Epithelial cell of esophagus (primary cell): ENCODE measurements at regions not wholly inside any gene's neighbourhood (a gene's known extent, or its start where the extent isn't known, plus 50 kb on each side); places are given as distances from the start of the nearest gene placed in this dataset.

Experiments
- DNase-seq: peaks from one replicate; pipeline ENCODE4 v3.0.0; 2010; ENCODE audit warnings: low read depth
- H3K4me3 ChIP-seq: 2 replicates; pipeline ENCODE4 v1.5.1; 2011; ENCODE audit warnings: mild to moderate bottlenecking, low read length, control low read depth
- TF ChIP-seq, protein P1 (sequence below): IDR thresholded peaks from 2 replicates; pipeline ENCODE4 v1.5.1; 2011; ENCODE audit warnings: low read depth, mild to moderate bottlenecking, low read length, control low read depth, inconsistent platforms; ENCODE audit not compliant: insufficient read depth; ENCODE audit errors: missing control alignments

DNA sequence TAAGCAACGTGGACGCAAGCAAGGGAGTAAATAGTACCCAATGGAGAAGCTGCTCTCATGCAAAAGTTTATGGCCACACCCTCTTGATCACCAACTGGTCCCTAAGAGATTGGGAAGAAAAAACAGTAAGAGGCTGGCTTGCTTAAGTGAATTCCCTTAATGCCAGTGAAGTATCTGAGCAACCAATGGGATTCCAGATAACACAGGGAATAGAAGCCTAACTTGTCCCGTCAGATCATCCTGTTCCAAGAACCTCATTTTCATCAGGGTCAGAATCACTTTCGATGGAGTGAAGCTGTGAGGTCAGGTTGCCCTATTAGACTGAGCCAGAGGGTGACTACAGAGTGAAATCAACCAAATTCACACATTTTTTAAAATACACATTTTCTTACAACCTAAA is 104.3 kb downstream of the CD47 start:
- TF ChIP-seq, protein P1, sequence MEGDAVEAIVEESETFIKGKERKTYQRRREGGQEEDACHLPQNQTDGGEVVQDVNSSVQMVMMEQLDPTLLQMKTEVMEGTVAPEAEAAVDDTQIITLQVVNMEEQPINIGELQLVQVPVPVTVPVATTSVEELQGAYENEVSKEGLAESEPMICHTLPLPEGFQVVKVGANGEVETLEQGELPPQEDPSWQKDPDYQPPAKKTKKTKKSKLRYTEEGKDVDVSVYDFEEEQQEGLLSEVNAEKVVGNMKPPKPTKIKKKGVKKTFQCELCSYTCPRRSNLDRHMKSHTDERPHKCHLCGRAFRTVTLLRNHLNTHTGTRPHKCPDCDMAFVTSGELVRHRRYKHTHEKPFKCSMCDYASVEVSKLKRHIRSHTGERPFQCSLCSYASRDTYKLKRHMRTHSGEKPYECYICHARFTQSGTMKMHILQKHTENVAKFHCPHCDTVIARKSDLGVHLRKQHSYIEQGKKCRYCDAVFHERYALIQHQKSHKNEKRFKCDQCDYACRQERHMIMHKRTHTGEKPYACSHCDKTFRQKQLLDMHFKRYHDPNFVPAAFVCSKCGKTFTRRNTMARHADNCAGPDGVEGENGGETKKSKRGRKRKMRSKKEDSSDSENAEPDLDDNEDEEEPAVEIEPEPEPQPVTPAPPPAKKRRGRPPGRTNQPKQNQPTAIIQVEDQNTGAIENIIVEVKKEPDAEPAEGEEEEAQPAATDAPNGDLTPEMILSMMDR: no peak
- H3K4me3 ChIP-seq: no peak overlapping the region
- peak; percentile 35 for DNase-seq

DNA sequence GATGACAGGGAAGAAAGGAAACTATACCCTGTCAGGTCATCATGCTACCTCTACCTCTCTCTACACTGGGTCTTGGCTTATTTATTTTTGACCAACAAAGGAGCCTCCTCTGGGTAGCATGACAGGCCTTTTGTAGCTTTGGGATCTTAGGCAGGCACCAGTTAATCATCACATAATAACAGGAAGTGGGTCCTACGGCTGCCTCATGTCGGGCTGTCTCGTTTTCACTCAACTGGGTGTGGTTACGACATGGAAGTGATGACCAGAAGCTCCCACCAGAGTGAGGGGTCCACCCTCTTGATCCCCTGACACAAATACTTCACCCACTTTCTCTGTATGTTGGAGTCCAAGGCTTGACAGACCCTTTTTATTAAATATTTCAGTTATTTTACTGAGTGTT is 105.3 kb downstream of the CD47 start:
- TF ChIP-seq, protein P1: no peak
- H3K4me3 ChIP-seq: no peak overlapping the region
- peak; percentile 41 for DNase-seq

DNA sequence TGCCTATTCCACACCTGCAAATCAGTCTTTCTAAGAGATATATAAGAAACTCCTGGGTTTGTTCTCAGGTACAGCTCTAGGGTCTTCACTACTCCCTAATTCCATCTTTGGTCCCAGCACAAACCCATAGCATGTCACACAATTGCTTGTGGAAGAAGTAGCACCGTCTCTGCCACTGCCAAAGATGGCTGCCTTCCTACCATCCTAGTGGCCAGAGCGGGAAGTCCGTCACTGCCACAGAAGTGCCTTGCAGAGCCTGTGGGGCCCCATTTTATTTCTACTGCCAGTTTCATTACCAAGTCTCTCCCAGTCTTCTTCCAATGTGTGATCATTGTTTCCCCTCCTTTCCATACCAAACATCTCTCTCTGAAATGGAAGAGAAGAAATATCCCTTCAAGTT is 107.6 kb downstream of the CD47 start:
- DNase-seq: no peak
- TF ChIP-seq, protein P1: peak; percentile 7
- H3K4me3 ChIP-seq: no peak overlapping the region

DNA sequence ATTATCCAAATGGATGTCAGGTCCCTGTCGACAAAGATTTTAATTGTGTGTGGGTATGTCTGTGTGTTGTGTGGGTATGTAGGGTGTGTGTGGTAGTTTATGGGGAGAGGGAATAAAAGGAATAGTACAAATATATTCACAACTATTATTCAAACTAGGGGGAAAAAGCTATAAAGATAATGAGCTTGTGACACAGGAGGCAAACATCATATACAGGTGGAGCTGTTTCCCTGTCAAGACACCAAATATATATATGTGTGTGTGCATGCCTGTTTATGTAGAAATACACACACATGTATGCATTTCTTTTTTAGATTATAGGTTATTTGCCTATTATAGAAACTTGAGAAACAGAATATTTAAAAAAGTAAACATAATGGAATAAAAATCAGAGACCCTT is 108.7 kb downstream of the CD47 start:
- H3K4me3 ChIP-seq: no peak overlapping the region
- TF ChIP-seq, protein P1: no peak
- no peak for DNase-seq

DNA sequence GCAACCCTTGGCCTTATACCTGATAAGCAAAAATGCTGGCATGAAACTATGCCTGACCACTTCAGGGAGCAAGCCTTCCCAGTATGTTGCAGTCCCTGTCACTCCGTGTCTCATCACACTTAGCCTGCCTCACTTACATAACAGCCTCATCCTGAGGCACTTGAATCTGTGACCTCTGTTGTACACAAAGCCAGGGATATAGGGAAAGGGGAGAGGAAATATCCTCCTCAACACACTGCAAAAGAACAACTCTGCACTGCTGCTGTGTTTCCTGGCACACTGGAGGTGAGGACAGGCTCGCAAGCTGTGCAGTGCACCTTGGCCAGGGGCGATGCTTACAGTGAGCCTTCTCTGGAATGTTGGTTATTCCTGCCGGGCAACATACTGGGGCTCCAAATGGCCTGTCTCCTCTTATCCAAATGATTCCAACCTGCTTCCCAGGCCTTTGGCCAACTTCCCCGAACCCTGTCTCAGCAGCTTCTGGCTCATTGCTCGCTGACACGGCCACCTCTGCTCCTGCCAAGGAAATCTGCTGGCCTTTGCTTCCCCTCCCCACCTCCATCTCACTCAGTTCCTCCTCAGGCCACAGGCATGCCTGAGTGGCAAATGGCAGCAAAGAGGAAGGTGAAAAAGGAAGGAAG is 109.2 kb downstream of the CD47 start:
- no peak overlapping the region for H3K4me3 ChIP-seq
- TF ChIP-seq, protein P1: no peak
- DNase-seq: peak; percentile 54

DNA sequence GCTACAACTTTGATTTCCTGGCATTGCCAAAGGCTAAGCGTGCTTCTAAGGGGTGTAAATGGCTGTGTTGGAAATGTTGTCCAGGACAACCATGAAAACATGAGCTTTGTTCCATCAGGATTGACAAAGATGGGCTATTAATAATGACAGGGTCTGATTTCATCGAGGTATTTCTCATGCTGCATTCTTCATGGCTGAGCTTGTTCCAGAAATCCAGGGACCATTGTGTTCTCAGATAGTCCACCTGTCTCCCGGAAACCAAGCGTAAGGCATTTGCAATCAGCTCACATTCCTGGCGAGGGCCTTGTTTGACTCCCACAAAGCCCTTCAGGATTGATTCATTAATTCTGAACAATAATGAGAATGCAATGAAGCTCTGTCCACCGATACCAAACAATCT is 111.3 kb downstream of the CD47 start:
- TF ChIP-seq, protein P1: no peak
- no peak for DNase-seq
- H3K4me3 ChIP-seq: no peak overlapping the region
